ENCODE measurements at regions not wholly inside any gene's neighbourhood (a gene's known extent, or its start where the extent isn't known, plus 50 kb on each side); places are given as distances from the start of the nearest gene placed in this dataset.

GRCh38 chr14:79971330-79971729 is 240.0 kb downstream of the DIO2 start:
- TF ChIP-seq CTCF (IDR thresholded peaks at IDR 0.05) = no peak
- TF ChIP-seq POLR2A (IDR thresholded peaks at IDR 0.05) = no peak

All from body of pancreas (tissue), 4 donors.